ENCODE measurements at regions not wholly inside any gene's neighbourhood (a gene's known extent, or its start where the extent isn't known, plus 50 kb on each side); places are given as distances from the start of the nearest gene placed in this dataset.
A peak's percentile ranks its signal among the peaks of the same experiment; 100 is the strongest.

DNA sequence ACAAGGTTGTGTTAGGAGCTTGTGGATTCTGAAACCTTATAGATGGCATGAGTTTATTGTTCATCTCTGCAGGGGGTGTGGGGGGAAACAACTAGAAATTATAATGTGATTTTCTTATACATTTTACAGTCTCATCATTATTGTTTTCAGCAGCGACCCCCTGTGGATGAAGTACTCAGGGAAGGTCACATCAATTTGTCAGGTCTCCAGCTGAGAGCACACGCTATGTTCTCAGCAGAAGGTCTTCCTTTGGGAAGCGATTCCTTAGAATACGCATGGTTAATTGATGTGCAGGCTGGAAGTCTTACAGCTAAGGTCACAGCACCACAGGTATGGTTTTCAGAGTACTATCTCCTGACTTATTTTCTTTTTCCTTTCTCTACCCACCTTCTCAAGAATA, 72.2 kb downstream of the BLTP1 start:
- H3K36me3 ChIP-seq (replicated peaks), result no peaks in the 10 kb centered on the region
- in situ Hi-C loops (cut with HindIII; ENCODE audit: low pct_ligation_motif_present, low sequenced_read_pairs), result no loop called here
- TF ChIP-seq, protein P1, sequence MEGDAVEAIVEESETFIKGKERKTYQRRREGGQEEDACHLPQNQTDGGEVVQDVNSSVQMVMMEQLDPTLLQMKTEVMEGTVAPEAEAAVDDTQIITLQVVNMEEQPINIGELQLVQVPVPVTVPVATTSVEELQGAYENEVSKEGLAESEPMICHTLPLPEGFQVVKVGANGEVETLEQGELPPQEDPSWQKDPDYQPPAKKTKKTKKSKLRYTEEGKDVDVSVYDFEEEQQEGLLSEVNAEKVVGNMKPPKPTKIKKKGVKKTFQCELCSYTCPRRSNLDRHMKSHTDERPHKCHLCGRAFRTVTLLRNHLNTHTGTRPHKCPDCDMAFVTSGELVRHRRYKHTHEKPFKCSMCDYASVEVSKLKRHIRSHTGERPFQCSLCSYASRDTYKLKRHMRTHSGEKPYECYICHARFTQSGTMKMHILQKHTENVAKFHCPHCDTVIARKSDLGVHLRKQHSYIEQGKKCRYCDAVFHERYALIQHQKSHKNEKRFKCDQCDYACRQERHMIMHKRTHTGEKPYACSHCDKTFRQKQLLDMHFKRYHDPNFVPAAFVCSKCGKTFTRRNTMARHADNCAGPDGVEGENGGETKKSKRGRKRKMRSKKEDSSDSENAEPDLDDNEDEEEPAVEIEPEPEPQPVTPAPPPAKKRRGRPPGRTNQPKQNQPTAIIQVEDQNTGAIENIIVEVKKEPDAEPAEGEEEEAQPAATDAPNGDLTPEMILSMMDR (IDR thresholded peaks at IDR 0.05; ENCODE audit: low read depth, low read length, missing control alignments), result peak; percentile 60
- DNase-seq, result peak; percentile 31
- H3K27me3 ChIP-seq (replicated peaks), result no peaks in the 10 kb centered on the region
- H3K4me3 ChIP-seq (ENCODE audit: low read depth, low read length), result no peak overlapping the region
- no peak overlapping the region for H3K27ac ChIP-seq

DNA sequence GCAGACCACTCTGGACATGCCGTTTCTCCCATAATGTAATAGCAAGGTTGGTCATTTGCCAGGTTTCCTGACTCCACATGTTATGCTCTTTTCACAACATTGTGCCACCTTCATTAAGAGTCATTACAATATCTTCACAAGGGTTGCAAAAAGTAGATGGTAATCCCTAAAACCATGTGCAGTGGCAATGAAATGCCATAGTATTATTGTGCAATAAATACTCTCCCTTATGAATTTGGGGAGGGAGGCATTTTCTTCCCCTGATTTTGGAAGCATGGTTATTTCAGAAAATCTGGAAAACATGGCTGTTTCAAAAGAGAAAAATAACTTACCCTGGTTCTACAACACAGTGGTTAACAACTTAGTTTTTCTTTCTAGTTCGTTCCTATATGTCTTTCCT, 75.1 kb downstream of the BLTP1 start:
- Histone ChIP-seq H3K4me3 (ENCODE audit: low read depth, low read length) (no peak overlapping the region), H3K27ac (no peak overlapping the region), H3K27me3 (replicated peaks) (no peaks in the 10 kb centered on the region), H3K36me3 (replicated peaks) (peaks cover 3% of the 10 kb centered on the region)
- no peak for DNase-seq
- in situ Hi-C loops (cut with HindIII; ENCODE audit: low pct_ligation_motif_present, low sequenced_read_pairs), result no loop called here
- TF ChIP-seq, protein P1 (IDR thresholded peaks at IDR 0.05; ENCODE audit: low read depth, low read length, missing control alignments), result no peak

DNA sequence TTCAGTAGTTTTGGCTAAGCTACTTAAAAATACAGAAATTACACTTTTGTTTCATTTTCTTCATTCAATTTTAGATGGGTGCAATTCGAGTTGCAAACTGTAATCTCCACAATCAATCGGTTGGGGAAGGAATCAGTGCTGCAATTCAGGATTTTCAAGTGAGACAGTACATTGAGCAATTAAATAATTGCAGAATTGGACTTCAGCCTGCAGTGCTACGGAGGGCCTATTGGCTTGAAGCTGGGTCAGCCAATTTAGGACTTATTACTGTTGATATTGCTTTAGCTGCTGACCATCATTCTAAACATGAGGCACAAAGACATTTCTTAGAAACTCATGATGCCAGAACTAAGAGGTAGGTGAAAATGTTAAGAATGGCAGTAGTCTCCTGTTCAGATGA, 77.7 kb downstream of the BLTP1 start:
- H3K27me3 ChIP-seq (replicated peaks), result no peaks in the 10 kb centered on the region
- no peak overlapping the region for H3K27ac ChIP-seq
- in situ Hi-C loops (cut with HindIII; ENCODE audit: low pct_ligation_motif_present, low sequenced_read_pairs), result no loop called here
- TF ChIP-seq, protein P1 (IDR thresholded peaks at IDR 0.05; ENCODE audit: low read depth, low read length, missing control alignments), result no peak
- DNase-seq, result no peak
- peaks cover 3% of the 10 kb centered on the region for H3K36me3 ChIP-seq (replicated peaks)
- no peak overlapping the region for H3K4me3 ChIP-seq (ENCODE audit: low read depth, low read length)

GRCh38 chr4:122232633-122233032, 80.5 kb downstream of the BLTP1 start:
- in situ Hi-C loops (cut with HindIII; ENCODE audit: low pct_ligation_motif_present, low sequenced_read_pairs), result no loop called here
- Histone ChIP-seq H3K27ac (no peak overlapping the region), H3K27me3 (replicated peaks) (no peaks in the 10 kb centered on the region), H3K36me3 (replicated peaks) (peaks cover 3% of the 10 kb centered on the region), H3K4me3 (ENCODE audit: low read depth, low read length) (no peak overlapping the region)
- TF ChIP-seq, protein P1 (IDR thresholded peaks at IDR 0.05; ENCODE audit: low read depth, low read length, missing control alignments), result no peak
- DNase-seq, result no peak

DNA sequence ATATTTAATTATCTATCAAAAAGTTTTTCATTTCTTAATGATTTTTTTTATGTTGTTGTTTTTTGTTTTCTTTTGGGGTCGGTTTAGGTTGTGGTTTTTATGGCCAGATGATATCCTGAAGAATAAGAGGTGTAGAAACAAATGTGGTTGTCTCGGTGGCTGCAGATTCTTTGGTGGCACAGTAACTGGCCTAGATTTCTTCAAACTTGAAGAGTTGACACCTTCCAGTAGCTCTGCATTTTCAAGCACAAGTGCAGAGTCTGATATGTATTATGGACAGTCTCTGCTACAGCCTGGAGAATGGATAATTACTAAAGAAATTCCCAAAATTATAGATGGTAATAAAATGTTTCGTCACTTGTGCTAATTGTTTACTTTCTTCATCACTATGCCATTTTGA, 82.6 kb downstream of the BLTP1 start:
- DNase-seq, result no peak
- H3K4me3 ChIP-seq (ENCODE audit: low read depth, low read length), result no peak overlapping the region
- H3K27me3 ChIP-seq (replicated peaks), result no peaks in the 10 kb centered on the region
- H3K27ac ChIP-seq, result no peak overlapping the region
- peaks cover 6% of the 10 kb centered on the region for H3K36me3 ChIP-seq (replicated peaks)
- TF ChIP-seq, protein P1 (IDR thresholded peaks at IDR 0.05; ENCODE audit: low read depth, low read length, missing control alignments), result no peak
- in situ Hi-C loops (cut with HindIII; ENCODE audit: low pct_ligation_motif_present, low sequenced_read_pairs), result no loop called here

- TF ChIP-seq, protein P1 (IDR thresholded peaks at IDR 0.05; ENCODE audit: low read depth, low read length, missing control alignments), result no peak
- no peaks in the 10 kb centered on the region for H3K27me3 ChIP-seq (replicated peaks)
- H3K4me3 ChIP-seq (ENCODE audit: low read depth, low read length), result no peak overlapping the region
- no peak overlapping the region for H3K27ac ChIP-seq
- in situ Hi-C loops (cut with HindIII; ENCODE audit: low pct_ligation_motif_present, low sequenced_read_pairs), result no loop called here
- H3K36me3 ChIP-seq (replicated peaks), result peaks cover 12% of the 10 kb centered on the region
- no peak for DNase-seq
These were observed 91.7 kb downstream of the BLTP1 start for GRCh38 chr4:122243785-122244184.
